AG04449 (cell line): ENCODE measurements at regions not wholly inside any gene's neighbourhood (a gene's known extent, or its start where the extent isn't known, plus 50 kb on each side); places are given as distances from the start of the nearest gene placed in this dataset.

Experiments used
- CTCF ChIA-PET: fragments of 350-600 bp; formaldehyde crosslinking; extraction: SDS; loops from one replicate; lab custom pipeline; 2021; ENCODE audit warnings: antibody characterized with exemption; lab: Yijun Ruan, JAX
- POLR2A ChIA-PET: fragments of 400-600, 350-600 bp; formaldehyde crosslinking; extraction: SDS; loops from one replicate; lab custom pipeline; 2020; ENCODE audit warnings: antibody characterized with exemption, inconsistent platforms; lab: Yijun Ruan, JAX
- DNase-seq: peaks from one replicate; pipeline ENCODE4 v3.0.0-alpha.2; 2010; ENCODE audit warnings: low read depth, low spot score
- H3K4me3 ChIP-seq: 2 replicates; pipeline ENCODE4 v1.5.1; 2011; ENCODE audit warnings: low read depth, mild to moderate bottlenecking, control low read depth, low read length
- TF ChIP-seq, protein P1 (sequence below): IDR thresholded peaks from one replicate; pipeline ENCODE4 v1.5.1; 2011; ENCODE audit warnings: mild to moderate bottlenecking, moderate library complexity, low read length, control low read depth, inconsistent platforms; ENCODE audit not compliant: insufficient read depth; ENCODE audit errors: missing control alignments

DNA sequence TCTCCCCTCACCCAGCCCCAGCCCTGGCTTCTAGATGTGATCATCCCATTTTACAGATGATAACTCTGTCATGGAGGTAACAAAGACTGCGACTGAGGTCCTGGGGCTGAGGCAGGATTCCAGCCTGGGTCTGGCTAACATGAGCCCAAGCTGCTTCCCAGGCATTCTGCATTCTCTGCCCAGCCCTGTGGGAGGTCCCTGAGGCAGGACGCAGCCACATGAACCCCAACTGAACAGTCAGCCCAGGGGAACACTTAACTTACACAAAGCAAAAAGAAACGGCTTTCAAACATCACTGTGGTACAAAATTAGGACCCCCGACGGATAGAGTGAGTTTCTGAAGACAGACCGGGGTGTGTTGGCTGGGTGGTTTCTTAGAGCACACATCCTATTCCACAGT is 135.3 kb downstream of the ACKR3 start:
- ChIA-PET POLR2A (no interaction called here), CTCF (no interaction called here)
- TF ChIP-seq, protein P1, sequence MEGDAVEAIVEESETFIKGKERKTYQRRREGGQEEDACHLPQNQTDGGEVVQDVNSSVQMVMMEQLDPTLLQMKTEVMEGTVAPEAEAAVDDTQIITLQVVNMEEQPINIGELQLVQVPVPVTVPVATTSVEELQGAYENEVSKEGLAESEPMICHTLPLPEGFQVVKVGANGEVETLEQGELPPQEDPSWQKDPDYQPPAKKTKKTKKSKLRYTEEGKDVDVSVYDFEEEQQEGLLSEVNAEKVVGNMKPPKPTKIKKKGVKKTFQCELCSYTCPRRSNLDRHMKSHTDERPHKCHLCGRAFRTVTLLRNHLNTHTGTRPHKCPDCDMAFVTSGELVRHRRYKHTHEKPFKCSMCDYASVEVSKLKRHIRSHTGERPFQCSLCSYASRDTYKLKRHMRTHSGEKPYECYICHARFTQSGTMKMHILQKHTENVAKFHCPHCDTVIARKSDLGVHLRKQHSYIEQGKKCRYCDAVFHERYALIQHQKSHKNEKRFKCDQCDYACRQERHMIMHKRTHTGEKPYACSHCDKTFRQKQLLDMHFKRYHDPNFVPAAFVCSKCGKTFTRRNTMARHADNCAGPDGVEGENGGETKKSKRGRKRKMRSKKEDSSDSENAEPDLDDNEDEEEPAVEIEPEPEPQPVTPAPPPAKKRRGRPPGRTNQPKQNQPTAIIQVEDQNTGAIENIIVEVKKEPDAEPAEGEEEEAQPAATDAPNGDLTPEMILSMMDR = no peak
- no peak overlapping the region for H3K4me3 ChIP-seq
- DNase-seq = no peak

DNA sequence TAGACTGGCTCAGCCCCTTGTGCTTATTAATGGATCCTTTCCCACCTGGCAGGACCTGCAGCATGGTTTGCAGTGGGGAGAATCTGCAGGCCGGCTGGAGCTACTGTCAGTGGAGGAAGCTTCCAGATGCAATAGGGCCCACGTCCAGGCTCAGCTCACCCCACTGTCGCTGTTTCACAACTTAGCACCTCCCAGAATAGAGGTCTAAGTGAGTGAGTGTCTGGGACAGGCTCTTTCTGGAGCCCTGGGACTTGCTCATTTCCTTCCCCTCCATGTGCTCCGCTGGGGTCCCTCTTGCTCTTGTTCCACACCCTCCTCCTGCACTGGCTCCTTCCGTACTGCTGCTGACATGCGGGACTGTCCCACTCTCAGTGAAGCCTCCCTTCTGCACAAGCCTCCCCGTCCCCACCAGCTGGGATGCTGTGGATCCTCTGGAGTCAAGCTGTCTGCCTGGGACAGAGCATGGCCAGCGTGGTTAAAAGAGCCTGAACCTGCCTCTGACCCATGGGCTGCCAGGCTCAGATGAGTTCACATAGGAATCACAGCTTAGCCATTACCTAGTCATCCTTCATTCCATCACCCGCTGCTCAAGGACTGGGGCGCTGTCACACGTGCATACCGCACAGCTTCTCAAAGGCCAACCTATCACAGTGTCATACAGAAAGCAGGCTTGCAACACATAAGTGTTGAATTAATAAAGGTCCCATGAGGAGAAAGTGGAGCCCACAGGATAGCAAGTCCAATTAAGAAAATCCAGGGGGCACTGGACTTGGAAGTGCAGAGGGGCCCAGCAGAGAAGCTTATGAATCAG is 135.9 kb downstream of the ACKR3 start:
- no peak overlapping the region for H3K4me3 ChIP-seq
- ChIA-PET POLR2A (no interaction called here), CTCF (no interaction called here)
- TF ChIP-seq, protein P1 = no peak
- DNase-seq = no peak

DNA sequence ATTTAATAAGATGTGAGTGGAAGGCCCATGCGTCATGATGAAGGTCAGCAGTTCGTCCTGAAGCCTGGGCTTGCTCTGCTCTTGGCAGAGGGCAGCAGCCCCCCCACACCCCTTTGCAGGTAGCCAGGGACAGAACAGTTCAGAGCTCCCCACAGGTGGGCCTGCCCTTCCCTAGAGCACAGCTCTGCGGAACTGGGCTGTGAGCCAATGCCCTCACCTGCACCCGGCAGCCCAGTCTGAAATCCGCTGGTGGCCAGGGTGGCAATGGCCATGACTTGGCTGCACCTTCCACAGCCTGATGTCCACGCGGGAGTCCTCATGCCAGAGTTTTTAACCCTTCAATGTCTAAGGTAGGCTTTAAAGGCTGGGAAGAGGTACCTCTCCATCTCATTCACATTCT is 136.7 kb downstream of the ACKR3 start:
- TF ChIP-seq, protein P1 = no peak
- CTCF ChIA-PET = no interaction called here
- DNase-seq = no peak
- POLR2A ChIA-PET = no interaction called here
- H3K4me3 ChIP-seq = no peak overlapping the region

DNA sequence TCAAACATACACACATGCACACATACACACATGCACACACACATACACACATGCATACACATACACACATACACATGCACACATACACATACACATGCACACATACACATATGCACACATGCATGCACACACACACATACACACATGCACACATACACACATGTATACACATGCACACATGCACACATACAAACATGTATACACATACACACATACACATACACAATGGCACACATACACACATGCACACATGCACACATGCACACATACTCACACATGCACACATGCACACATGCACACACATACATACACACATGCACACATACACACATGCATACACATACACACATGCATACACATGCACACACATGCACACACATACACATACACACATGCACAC is 137.2 kb downstream of the ACKR3 start:
- H3K4me3 ChIP-seq = no peak overlapping the region
- TF ChIP-seq, protein P1 = no peak
- POLR2A ChIA-PET = no interaction called here
- CTCF ChIA-PET = no interaction called here
- no peak for DNase-seq

DNA sequence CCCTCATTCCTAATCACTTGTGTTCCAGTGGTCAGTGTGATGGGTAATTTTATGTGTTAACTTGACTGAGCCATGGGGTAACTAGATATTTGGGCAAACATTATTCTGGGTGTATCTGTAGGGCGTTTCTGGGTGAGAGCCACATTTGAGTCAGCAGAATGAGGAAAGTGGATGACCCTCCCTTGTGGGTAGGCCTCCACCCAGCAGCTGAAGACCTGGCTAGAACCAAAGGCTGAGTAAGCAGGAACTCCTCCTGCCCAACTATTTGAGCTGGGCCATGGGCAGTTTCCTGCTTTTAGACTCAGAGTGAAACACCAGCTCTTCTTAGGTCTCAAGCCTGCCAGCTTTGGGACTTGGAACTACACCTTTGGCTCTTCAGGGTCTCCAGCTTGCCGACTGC is 141.8 kb downstream of the ACKR3 start:
- TF ChIP-seq, protein P1 = no peak
- no peak for DNase-seq
- ChIA-PET CTCF (no interaction called here), POLR2A (interaction anchor here (0.5 kb wide), 1 partner anchor 286 kb away, joined by 3 read pairs; no protein-coding TSS in a partner anchor)
- H3K4me3 ChIP-seq = no peak overlapping the region

DNA sequence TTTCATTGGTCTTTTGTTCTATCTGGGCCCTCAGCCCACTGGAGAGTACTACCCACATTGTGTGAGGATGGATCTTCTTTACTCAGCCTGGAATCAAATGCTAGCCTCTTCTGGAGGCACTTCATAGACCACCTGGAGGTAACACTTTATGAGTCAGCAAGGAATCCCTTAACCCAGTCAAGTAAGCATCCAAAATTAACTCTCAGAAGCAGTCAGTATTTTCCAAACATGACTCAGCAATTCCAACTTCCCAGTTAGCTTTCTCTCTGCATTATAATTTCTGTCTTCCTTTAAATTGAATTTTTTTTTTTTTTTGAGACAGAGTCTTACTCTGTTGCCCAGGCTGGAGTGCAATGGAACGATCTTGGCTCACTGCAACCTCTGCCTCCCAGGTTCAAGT is 142.7 kb downstream of the ACKR3 start:
- TF ChIP-seq, protein P1 = no peak
- CTCF ChIA-PET = no interaction called here
- H3K4me3 ChIP-seq = no peak overlapping the region
- peak; percentile 5 for DNase-seq
- POLR2A ChIA-PET = no interaction called here
